NCI-H187 treated with DMSO at 0.1 percent for 48 hours (cell line): ENCODE measurements at regions not wholly inside any gene's neighbourhood (a gene's known extent, or its start where the extent isn't known, plus 50 kb on each side); places are given as distances from the start of the nearest gene placed in this dataset.
"Not testable (repeated sequence)": the region's sequence is repeated elsewhere in the genome, so short reads cannot be mapped to it uniquely, and the experiment has no call there.

ENCODE experiments used
- DNase-seq: peaks from one replicate; lab custom pipeline; 2025; lab: John Stamatoyannopoulos, UW

DNA sequence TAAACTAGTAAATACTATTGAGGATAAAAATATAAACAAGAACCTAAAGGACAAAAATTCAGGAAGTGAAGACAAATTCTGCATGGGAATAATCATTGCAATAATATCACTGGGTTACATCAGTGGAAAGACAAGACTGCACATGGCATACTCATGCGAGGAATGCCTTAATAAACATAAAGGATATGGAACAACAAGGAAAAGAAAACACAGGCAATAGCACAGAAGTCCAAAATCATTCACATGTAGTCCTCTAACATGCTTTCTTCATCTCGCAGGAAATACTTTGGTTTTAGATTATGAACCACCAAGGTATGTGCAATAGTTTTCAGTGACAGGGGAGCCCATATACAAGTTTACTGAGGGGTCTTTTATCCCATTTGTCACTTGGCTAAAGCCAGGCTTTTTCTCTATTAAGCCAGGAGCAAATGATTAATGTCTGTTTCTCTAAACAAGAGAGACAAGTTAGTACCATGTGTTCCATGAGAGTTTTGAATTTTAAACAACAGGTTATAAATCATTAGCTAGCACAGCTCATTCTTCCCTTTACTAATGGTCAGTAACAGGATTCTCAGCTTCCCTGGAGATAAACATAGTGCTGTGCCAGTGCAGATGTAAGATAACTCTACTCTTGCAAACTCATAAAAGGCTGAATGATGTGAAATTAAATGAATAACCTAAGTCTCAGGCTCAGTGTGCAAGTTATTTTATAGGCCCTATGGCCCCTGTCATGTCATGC lies 353.6 kb upstream of the FSIP2 start:
- no peak for DNase-seq

DNA sequence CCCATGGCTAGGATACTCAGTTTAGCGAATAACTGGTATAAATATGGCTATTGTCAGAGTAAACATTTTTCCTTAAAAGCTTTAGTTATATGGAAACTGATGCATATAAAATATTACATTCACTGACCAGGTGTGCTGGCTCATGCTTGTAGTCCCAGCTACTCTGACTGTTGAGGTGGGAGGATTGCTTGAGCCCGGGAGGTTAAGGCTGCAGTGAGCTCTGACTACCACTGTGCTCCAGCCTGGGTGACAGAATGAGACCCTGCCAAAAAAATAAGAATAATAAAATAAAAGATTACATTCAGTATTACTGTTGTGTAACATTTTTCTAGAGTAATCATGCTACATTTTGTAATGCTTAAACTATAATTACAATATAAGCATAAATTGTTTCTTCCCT lies 350.4 kb upstream of the FSIP2 start:
- DNase-seq, result no peak

DNA sequence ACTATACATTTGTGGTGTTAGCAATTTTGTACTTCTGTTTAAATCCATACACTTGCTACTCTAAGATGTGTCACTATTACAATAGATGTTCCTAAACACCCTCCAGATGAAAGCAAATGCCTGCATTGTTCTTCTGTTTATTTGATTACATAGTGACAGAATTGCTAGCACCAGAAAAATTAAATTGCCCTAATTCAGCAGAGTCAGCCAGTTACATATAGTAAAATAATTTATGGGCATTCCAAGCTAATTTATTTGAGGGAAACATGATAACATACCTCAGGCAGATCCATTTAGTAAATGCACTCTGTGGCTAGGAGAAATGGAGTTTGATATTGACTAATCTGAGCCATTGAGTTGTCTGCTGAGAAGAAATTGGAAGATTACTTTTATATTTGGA lies 347.1 kb upstream of the FSIP2 start:
- DNase-seq, result no peak

DNA sequence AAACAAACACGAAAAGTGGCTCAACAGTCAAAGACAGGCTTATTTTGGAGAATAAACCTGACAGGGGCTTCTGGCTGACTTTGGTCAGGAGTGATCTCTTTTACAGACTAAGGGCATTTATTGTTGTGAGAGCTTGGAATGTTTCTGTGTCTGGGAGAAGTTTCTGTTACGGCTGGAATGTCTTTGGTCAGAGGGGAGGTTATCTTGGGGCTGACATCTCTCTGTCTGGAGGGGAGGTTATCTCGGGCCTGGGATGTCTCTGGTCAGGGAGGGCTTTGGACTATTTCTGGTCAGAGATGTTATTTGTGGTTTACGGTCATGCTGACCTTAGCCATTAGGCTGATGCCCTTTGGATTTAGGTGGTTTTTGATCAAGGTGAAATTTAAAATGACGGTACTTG lies 345.5 kb upstream of the FSIP2 start:
- no peak for DNase-seq

DNA sequence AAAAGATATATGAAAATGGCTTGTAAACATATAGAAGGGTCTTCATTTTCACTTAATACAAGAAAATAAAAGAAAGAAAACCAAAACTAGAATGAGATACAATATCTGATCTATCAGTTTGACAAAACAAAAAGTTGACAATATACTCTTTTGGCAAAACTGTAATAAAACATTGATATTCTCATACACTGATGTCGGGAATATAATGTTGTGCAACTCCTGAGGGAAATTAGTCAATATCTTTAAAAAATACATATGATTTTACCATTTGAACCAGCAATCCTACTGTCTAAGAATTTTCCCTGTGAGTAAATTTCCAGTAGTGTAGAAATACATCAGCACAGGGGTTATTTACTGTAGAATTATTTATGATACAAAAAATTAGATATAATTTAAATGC lies 336.1 kb upstream of the FSIP2 start:
- DNase-seq, result no peak

DNA sequence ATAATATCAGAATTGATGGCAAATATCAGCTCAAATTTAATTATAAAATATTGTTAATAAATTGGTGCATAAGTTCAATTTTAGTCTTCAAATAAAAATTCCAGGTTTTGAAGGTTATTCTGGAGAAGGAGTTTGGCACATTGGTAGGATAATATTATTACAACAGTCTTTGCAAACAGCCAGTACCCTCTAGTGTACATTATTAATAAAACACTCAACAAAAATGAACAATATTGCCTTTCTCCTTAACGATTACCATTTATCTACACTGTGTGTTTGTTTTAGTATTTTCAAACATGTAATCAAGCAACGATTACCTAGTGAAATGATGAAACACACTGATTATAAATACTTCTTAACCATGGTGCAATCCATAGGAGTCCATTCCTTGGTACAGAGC lies 334.0 kb upstream of the FSIP2 start:
- no peak for DNase-seq

DNA sequence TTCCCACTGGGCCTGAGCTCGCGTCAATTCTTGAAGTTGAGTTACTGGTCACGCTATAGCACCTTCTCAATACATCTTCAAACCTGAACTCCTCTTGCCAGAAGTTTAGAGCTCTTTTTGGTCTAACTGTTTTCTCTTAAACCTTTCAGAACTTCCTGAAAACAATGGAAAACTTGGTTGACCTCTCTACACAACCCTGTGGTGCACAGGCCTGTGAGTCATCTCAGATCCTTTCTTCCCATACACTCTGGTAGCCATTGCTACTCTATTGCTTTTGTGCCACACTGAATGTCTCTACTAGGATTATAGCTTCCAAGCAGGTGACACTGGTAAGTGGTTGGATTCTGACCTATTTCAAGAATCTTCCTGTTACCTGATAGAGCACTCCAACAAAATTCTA lies 321.5 kb upstream of the FSIP2 start:
- DNase-seq, result no peak

DNA sequence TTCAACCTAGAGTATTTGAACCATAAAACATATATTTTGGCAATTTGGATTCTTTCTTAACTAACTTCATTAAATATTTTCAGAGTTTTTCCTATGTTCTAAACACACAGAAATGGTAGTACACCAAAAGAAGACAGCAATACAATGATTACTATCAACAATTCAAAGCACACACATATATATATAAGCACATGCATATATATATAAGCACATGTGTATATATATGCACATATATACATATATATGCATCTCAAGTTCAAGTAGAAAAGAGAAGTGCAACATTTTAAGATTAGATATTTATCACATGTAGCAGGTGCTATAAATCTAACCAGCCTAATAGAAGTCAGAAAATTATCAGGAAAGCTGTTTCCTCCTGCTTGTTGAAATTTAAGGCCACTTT lies 320.9 kb upstream of the FSIP2 start:
- no peak for DNase-seq

DNA sequence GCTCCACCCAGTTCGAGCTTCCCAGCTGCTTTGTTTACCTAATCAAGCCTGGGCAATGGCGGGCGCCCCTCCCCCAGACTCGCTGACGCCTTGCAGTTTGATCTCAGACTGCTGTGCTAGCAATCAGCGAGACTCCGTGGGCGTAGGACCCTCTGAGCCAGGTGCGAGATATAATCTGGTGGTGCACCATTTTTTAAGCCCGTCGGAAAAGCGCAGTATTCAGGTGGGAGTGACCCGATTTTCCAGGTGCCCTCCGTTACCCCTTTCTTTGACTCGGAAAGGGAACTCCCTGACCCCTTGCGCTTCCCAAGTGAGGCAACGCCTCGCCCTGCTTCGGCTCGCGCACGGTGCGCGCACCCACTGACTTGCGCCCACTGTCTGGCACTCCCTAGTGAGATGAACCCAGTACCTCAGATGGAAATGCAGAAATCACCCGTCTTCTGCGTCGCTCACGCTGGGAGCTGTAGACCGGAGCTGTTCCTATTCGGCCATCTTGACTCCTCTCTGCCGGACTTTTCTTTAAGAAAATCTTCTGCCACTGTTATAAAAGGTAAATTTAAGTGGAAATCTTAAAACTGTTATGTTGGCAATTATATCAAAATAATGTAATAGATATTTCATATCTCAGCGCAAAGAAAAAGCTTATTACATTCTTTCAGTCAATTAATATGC lies 313.5 kb upstream of the FSIP2 start:
- DNase-seq, result not testable (repeated sequence)

DNA sequence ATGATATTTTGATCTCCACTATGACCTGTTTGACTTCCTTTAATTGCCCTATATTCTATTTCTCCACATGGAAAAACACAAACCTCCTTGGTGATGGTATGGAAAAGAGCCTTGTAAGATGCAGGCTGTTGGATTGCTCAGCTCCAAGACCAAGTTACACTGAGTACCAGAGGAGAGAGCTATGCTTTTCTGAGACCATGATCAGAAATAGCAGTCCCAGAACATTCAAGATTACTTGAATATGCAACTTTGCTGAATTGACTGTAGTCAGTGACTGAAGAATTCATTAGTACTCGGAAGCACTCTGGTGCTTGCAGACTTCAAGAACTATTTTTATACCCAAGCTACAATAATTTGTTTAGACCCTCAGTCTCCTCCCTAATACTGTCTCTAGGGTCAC lies 310.6 kb upstream of the FSIP2 start:
- no peak for DNase-seq

DNA sequence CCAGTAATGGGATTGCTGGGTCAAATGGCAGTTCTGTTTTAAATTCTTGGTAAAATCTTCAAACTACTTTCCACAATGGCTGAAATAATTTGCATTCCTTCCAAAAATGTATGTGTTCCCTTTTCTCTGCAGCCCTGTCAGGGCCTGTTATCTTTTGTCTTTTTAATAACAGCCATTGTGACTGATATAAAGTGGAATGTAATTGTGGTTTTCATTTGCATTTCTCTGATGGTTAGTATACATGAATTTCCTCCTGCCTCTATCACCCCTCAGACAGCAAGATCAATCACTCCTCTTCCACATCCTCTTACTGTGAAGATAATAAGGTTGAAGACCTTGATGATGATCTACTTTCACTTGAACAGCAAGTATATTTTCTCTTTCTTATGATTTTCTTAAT lies 304.8 kb upstream of the FSIP2 start:
- no peak for DNase-seq

DNA sequence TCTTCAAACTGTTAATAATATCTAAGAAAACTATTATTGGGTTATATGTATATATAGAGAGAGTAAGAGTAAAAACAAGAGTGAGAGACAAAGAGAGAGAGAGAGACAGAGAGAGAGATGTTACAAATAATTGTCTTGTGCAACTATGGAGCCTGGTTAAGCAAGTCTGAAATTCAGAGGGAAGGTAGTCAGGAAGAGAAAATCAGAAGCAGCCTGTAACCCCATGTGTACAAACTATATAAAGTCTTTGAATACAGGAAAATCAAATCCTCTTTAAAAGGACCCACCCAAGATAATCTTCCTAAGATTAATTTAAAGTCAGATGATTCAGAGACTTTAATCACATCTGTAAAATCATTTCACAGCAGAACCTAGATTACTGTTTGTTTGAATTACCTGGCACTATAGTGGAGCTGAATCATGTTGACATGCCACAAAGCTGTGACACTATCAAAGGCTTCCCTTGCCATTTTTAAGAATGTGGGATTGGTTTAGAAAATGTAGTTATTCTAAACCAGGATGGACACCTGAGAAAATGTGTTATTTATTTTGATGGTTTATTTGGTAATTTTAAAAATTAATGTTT lies 301.7 kb upstream of the FSIP2 start:
- DNase-seq, result no peak

DNA sequence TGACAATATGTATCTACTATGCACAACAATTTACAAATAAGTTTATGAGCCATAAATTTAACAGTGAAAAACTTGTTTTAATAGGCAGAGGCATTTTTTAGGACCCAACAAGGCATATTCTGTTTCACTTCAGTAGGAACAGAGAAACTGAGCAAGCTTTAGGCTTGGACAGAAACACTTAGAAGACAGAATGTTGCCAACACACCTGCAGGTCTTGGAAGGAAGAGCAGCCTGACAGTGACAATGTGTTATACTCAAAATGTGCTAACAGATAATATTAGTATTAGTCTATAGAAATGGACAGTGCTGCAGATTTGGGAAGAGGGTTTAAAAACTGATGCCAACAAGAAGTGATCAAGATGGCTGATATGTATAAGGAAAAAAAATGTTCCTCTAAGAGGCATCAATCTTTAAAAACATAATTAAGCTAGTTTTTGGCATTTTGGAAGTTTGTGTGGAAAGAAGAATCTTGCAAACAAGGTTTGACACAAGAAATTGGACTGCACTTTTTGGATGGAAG lies 297.1 kb upstream of the FSIP2 start:
- no peak for DNase-seq

DNA sequence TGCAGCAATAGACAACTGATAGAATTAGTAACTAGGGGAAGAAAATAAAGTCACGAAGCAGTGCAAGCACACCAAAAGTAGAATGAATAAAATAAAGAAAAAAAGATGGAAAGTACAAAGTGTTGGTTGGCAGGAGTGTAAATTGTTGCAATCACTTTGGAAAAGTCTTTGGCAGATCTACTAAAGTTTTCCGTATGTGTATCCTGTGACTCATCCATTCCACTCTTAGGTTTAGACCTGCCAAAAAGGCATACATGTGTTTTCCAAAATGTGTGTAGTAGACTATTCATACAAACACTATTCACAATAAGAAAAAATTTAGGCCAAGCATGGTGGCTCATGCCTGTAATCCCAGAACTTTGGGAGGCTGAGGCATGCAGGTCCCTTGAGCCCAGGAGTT lies 282.1 kb upstream of the FSIP2 start:
- no peak for DNase-seq

DNA sequence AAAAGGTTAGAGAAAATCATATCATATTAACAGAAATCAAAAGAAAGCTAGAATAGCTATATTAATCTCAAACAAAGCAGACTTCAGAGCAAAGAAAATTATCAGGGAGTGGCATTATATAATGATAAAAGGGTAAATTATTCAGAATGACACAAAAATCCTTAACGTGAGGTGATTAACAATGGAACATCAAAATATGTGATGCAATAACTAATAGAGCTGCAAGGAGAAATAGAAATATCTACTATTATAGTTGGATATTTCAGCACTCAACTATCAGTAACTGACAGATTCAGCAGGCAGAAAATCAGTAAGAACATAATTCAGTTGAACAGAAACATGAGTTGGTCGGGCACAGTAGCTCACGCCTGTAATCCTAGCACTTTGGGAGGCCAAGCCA lies 275.1 kb upstream of the FSIP2 start:
- no peak for DNase-seq

DNA sequence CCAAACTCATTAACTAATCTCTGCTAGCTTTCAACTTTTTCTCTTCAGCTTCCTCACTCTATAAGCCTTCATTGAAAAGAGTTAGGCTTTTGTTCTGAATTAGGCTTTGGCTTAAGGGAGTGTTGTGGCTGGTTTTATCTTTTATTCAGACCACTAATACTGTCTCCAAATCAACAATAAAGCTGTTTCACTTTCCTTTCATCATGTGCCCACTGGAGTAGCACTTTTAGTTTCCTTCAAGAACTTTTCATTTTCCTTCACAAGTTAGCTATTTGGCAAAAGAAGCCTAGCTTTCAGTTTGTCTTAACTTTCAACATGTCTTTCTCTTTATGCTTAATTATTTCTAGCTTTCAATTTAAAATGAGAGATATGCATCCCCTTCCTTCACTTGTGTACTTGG lies 271.7 kb upstream of the FSIP2 start:
- no peak for DNase-seq

DNA sequence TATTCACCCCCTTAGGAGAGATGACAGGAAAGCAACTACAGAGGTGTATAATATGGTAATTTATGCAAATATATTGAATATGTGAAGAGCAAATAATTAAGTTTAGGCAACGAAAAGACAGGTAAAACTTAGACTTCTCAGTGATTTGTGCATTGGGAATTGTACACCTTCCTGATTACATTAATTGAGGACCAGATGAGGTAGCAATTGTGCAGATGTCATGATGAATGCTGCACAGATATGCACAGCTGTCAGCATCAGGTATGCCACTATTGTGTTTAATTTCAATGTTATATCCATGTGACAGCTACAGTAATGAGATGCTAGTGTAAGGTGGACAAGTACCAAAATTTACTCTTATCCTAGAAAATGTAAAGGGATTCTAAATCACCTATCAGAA lies 267.2 kb upstream of the FSIP2 start:
- DNase-seq, result no peak

DNA sequence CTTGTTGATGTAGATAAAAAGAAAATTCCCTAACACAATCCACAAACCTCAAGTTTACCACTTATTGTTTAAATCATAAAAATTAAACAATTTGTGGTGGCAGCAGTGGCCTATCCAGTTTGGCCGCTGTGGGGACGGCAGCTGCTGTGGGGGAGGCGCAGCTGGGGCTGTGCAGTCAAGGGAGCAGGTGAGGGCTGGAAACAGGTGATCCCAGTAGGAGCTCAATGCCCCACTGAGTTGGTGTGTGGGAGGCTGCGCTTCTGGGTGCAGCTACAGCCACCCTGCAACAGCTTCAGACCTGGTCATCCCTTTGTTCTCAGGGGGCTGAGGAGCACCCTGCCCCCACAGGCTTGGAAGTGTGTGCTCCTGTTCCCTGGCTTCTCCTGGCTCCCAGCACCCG lies 266.0 kb upstream of the FSIP2 start:
- no peak for DNase-seq

DNA sequence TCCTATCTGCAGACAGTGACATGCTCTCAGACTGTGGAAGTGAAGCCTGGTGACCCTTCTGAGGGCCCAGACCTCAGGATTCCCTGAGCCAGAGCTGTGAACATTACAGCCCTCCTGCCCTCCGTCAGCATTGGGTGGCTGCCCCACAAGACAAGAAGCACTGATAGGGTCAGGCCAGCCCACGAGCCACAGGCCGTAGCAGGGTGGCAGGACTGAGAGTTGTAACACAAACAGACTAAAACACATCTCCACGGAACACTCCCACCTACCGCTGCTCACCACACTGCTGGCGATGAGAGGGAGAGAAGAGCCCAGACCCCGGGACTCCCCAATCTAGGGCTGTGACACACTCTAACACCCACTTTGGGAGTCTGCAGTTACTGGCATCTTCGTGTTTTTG lies 264.8 kb upstream of the FSIP2 start:
- DNase-seq, result no peak

DNA sequence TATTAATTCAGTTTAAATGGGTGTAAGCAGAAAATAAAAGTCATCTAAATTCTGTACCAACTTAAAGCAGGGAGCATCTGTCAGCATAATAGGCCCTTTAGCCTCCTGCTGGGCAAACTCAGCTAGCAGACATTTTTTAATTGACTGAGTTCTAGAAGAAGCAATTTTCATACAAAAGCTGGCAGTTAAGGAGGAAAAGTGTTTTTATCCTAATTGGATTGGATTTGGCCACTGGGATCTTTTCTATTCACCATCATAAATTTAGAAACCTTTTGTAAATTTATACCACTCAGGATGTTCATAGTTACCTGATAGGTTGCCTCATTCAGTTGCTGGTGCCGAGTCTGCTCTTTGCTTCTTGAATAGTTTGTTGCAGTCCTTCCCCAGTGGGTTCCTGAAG lies 262.7 kb upstream of the FSIP2 start:
- no peak for DNase-seq

DNA sequence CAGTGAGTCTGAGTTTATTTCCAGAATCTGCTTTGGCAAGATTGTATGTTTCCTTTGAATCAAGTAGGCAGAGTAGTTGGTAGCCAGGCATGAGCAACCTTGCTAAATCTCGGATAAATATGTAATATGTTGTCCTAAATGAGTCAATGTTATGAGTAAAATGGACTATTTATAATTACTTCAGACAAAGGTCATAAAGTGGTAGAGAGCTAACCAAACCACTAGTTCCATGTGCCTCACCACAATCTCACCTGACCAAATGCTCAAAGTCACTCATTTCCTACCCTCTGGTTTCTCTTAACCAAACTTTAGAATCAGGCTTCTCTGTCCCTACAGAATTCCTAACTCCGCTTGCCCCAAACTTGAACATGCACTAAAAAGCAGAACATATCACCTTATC lies 261.2 kb upstream of the FSIP2 start:
- no peak for DNase-seq

DNA sequence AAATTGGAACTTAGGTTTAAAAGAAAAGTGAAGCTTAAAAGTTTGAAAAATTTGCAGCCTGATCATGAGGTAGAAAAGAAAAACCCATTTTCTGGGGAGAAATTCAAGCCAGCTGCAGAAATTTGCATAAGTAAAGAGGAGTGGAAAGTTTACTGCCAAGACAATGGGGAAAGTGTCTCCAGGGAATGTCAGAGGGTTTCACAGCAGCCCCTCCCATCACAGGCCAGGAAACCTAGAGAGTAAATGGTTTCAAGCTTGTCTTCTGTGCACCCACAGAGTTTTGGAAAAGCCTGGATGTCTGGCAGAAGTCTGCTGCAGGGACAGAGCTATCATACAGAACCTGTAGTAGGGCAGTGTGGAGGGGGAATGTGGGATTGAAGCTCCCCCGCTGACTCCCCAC lies 254.0 kb upstream of the FSIP2 start:
- no peak for DNase-seq

DNA sequence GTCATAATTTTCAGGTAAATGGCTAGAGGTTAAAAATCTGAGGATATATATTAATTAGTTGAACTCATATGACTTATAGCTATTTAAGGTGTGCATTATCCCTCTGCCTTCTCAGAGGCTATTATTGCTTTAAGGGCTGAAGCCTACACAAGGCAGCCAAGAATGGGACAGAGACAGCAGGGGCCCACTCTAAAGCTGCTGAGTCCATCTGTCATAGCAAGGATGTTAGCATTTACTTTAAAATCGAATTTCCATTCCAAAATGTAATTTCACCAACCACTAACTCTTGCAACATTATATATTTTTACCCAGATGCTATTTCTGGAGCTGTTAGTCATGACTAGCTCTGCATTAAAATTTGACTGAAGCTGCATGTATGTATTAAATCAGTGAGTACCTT lies 236.3 kb upstream of the FSIP2 start:
- DNase-seq, result no peak

DNA sequence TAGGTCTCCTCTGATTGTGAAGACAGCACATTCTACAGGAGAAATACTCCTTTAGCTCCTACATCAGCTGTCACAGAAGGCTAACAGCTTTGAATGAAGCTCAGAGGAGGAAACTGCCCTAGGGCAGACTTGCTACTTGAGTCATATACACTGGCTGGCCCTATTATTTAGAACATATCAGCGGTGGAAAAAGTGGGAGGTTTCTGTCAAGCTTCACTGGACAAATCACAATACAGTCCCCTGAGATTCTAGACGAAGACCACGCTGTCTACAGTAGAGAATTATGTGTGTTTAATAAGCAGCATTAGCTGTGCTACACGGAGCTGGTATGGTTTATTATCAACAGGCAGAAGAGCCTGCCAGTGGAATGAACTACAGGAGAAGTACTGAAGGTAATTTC lies 230.9 kb upstream of the FSIP2 start:
- peak; percentile 22 for DNase-seq
